ENCODE measurements at regions not wholly inside any gene's neighbourhood (a gene's known extent, or its start where the extent isn't known, plus 50 kb on each side); places are given as distances from the start of the nearest gene placed in this dataset.

DNA sequence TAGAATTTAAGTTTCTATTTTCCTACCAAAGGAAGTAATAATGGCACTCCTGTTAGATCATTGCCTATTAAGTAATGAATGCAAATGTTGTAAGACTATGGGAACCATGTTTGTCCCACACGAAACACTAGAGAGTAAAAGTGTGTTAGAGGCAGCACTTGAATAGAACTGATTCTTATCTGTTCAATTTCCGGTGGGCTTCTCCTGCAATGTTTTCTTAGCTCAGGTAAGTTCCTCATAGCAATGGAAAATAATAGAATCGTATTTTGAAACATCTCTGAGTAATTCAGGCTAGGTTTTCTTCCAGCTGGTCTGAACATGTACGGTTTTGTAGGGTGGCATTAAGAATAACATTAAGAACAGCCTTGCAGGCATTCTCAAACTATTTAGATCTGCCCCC, 145.3 kb upstream of the LIPC start:
- TF ChIP-seq, protein P1, sequence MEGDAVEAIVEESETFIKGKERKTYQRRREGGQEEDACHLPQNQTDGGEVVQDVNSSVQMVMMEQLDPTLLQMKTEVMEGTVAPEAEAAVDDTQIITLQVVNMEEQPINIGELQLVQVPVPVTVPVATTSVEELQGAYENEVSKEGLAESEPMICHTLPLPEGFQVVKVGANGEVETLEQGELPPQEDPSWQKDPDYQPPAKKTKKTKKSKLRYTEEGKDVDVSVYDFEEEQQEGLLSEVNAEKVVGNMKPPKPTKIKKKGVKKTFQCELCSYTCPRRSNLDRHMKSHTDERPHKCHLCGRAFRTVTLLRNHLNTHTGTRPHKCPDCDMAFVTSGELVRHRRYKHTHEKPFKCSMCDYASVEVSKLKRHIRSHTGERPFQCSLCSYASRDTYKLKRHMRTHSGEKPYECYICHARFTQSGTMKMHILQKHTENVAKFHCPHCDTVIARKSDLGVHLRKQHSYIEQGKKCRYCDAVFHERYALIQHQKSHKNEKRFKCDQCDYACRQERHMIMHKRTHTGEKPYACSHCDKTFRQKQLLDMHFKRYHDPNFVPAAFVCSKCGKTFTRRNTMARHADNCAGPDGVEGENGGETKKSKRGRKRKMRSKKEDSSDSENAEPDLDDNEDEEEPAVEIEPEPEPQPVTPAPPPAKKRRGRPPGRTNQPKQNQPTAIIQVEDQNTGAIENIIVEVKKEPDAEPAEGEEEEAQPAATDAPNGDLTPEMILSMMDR (conservative IDR thresholded peaks at IDR 0.05 in 1 of 2, IDR thresholded peaks at IDR 0.05 in 1 of 2; ENCODE audit: extremely low read depth in 1 of 2, insufficient read depth in 1 of 2, low read depth in 1 of 2, low read length in 2 of 2), result no peak
- no peak for TF ChIP-seq EZH2 (IDR thresholded peaks at IDR 0.05; ENCODE audit: borderline replicate concordance, low read length)

Measured in mammary epithelial cell (primary cell).